Right forelimb (tissue), 1 donor: ENCODE measurements at regions not wholly inside any gene's neighbourhood (a gene's known extent, or its start where the extent isn't known, plus 50 kb on each side); places are given as distances from the start of the nearest gene placed in this dataset.
"Not testable (repeated sequence)": the region's sequence is repeated elsewhere in the genome, so short reads cannot be mapped to it uniquely, and the experiment has no call there.

Source experiments
- DNase-seq: peaks from one replicate; pipeline ENCODE4 v3.0.0-alpha.2; 2018

GRCh38 chr13:65675383-65675782 lies 1554.8 kb downstream of the PCDH9 start:
- not testable (repeated sequence) for DNase-seq

GRCh38 chr13:65670014-65670625 lies 1560.0 kb downstream of the PCDH9 start:
- DNase-seq, result no peak

GRCh38 chr13:65660731-65661130 lies 1569.4 kb downstream of the PCDH9 start:
- DNase-seq, result no peak

GRCh38 chr13:65656740-65657329 lies 1573.3 kb downstream of the PCDH9 start:
- no peak for DNase-seq

- DNase-seq, result no peak
These were observed 1576.5 kb downstream of the PCDH9 start for GRCh38 chr13:65653613-65654012.

GRCh38 chr13:65650321-65650720 lies 1579.8 kb downstream of the PCDH9 start:
- no peak for DNase-seq

GRCh38 chr13:65642996-65643395 lies 1587.1 kb downstream of the PCDH9 start:
- DNase-seq, result no peak

GRCh38 chr13:65642301-65642700 lies 1587.8 kb downstream of the PCDH9 start:
- no peak for DNase-seq

- DNase-seq, result no peak
These were observed 1591.5 kb downstream of the PCDH9 start for GRCh38 chr13:65638572-65639168.

GRCh38 chr13:65633806-65634205 lies 1596.3 kb downstream of the PCDH9 start:
- DNase-seq, result no peak

GRCh38 chr13:65631078-65631477 lies 1599.1 kb downstream of the PCDH9 start:
- DNase-seq, result no peak

GRCh38 chr13:65629926-65630325 lies 1600.2 kb downstream of the PCDH9 start:
- DNase-seq, result no peak

GRCh38 chr13:65623148-65623547 lies 1607.0 kb downstream of the PCDH9 start:
- DNase-seq, result no peak

- no peak for DNase-seq
These were observed 1614.6 kb downstream of the PCDH9 start for GRCh38 chr13:65615506-65615905.

GRCh38 chr13:65613004-65613403 lies 1617.1 kb downstream of the PCDH9 start:
- no peak for DNase-seq

GRCh38 chr13:65609350-65609749 lies 1620.8 kb downstream of the PCDH9 start:
- DNase-seq, result no peak

GRCh38 chr13:65606622-65607021 lies 1623.5 kb downstream of the PCDH9 start:
- DNase-seq, result no peak

GRCh38 chr13:65605396-65605795 lies 1624.7 kb downstream of the PCDH9 start:
- no peak for DNase-seq

- DNase-seq, result no peak
These were observed 1627.0 kb downstream of the PCDH9 start for GRCh38 chr13:65603160-65603559.

GRCh38 chr13:65601855-65602254 lies 1628.3 kb downstream of the PCDH9 start:
- no peak for DNase-seq

- DNase-seq, result no peak
These were observed 1629.4 kb downstream of the PCDH9 start for GRCh38 chr13:65600702-65601101.

GRCh38 chr13:65597839-65598818 lies 1632.0 kb downstream of the PCDH9 start:
- no peak for DNase-seq

GRCh38 chr13:65595916-65596315 lies 1634.2 kb downstream of the PCDH9 start:
- DNase-seq, result no peak
